Vagina (tissue), 2 donors: ENCODE measurements at regions not wholly inside any gene's neighbourhood (a gene's known extent, or its start where the extent isn't known, plus 50 kb on each side); places are given as distances from the start of the nearest gene placed in this dataset.

ENCODE experiments used
- DNase-seq, 2 donors: peaks; one replicate each; pipeline ENCODE4 v3.0.0-alpha.2; 2017; ENCODE audit errors: extremely low spot score in 2 of 2
- H3K27ac ChIP-seq: fragments of 200-600 bp; sonication (generic); one replicate; pipeline ENCODE4 v1.5.1; 2019
- H3K27me3 ChIP-seq: fragments of 200-600 bp; sonication (generic); one replicate; pipeline ENCODE4 v1.5.1; 2019
- H3K36me3 ChIP-seq, 2 donors: fragments of 200-600 bp; sonication (generic); one replicate each; pipeline ENCODE4 v1.5.1; 2017 to 2019
- H3K4me1 ChIP-seq: fragments of 200-600 bp; sonication (generic); one replicate; pipeline ENCODE4 v1.5.1; 2019
- H3K4me3 ChIP-seq, 2 donors: fragments of 200-600 bp; sonication (generic); 1 replicate in 1 of 2; 2 replicates in 1 of 2; pipeline ENCODE4 v1.5.1; 2016 to 2019
- H3K9me3 ChIP-seq: fragments of 200-600 bp; sonication (generic); one replicate; pipeline ENCODE4 v1.5.1; 2019
- CTCF ChIP-seq, 3 experiments: fragments of 450-650 bp in 2 of 3; fragments of 200-600 bp in 1 of 3; sonication (generic) in 1 of 3; IDR thresholded peaks; one replicate each; pipeline ENCODE4 v1.5.1; 2017 to 2019; ENCODE audit warnings: antibody characterized with exemption in 3 of 3, mild to moderate bottlenecking in 2 of 3, moderate library complexity in 2 of 3
- POLR2A ChIP-seq, 2 donors: fragments of 450-650 bp; IDR thresholded peaks; one replicate each; pipeline ENCODE4 v1.6.1; 2017; ENCODE audit warnings: antibody characterized with exemption in 2 of 2, mild to moderate bottlenecking in 2 of 2, moderate library complexity in 2 of 2
- POLR2AphosphoS5 ChIP-seq, 2 donors: sonication (generic); formaldehyde crosslinking; IDR thresholded peaks; one replicate each; pipeline ENCODE4 v1.9.0; 2017; ENCODE audit warnings: antibody characterized with exemption in 2 of 2, mild to moderate bottlenecking in 2 of 2, low read depth in 1 of 2; ENCODE audit not compliant: insufficient read depth in 1 of 2
- intact Hi-C: fragments of 100-400 bp; cut with DNase I; formaldehyde crosslinking; loops from one replicate; pipeline ENCODE4 v1.15.1; 2023

GRCh38 chr13:59409211-59409610 is 754.5 kb downstream of the DIAPH3 start:
- H3K4me1 ChIP-seq: no peaks in the 10 kb centered on the region
- TF ChIP-seq CTCF (IDR thresholded peaks at IDR 0.05) (no peak), POLR2A (IDR thresholded peaks at IDR 0.05) (no peak), POLR2AphosphoS5 (IDR thresholded peaks at IDR 0.05; ENCODE audit: insufficient read depth in 1 of 2, low read depth in 1 of 2) (no peak)
- no peak overlapping the region for H3K4me3 ChIP-seq
- H3K27ac ChIP-seq: no peak overlapping the region
- H3K9me3 ChIP-seq: no peaks in the 10 kb centered on the region
- intact Hi-C loops: loop anchor here (10.0 kb wide), 1 partner anchor 1984 kb away; no protein-coding TSS in a partner anchor
- no peak for DNase-seq
- H3K27me3 ChIP-seq: no peaks in the 10 kb centered on the region
- H3K36me3 ChIP-seq: no peaks in the 10 kb centered on the region

GRCh38 chr13:59409634-59410200 is 754.0 kb downstream of the DIAPH3 start:
- no peak overlapping the region for H3K27ac ChIP-seq
- H3K36me3 ChIP-seq: no peaks in the 10 kb centered on the region
- H3K27me3 ChIP-seq: no peaks in the 10 kb centered on the region
- intact Hi-C loops: loop anchor here (10.0 kb wide), 1 partner anchor 1985 kb away; no protein-coding TSS in a partner anchor
- DNase-seq: no peak
- H3K4me3 ChIP-seq: no peak overlapping the region
- H3K4me1 ChIP-seq: no peaks in the 10 kb centered on the region
- no peaks in the 10 kb centered on the region for H3K9me3 ChIP-seq
- TF ChIP-seq POLR2A (IDR thresholded peaks at IDR 0.05) (no peak), POLR2AphosphoS5 (IDR thresholded peaks at IDR 0.05; ENCODE audit: insufficient read depth in 1 of 2, low read depth in 1 of 2) (no peak), CTCF (IDR thresholded peaks at IDR 0.05) (no peak)

GRCh38 chr13:59413126-59413525 is 750.6 kb downstream of the DIAPH3 start:
- TF ChIP-seq POLR2AphosphoS5 (IDR thresholded peaks at IDR 0.05; ENCODE audit: insufficient read depth in 1 of 2, low read depth in 1 of 2) (no peak), CTCF (IDR thresholded peaks at IDR 0.05) (no peak), POLR2A (IDR thresholded peaks at IDR 0.05) (no peak)
- H3K27ac ChIP-seq: no peak overlapping the region
- H3K27me3 ChIP-seq: no peaks in the 10 kb centered on the region
- H3K4me1 ChIP-seq: no peaks in the 10 kb centered on the region
- DNase-seq: no peak
- no peaks in the 10 kb centered on the region for H3K36me3 ChIP-seq
- H3K4me3 ChIP-seq: no peak overlapping the region
- intact Hi-C loops: no loop called here
- no peaks in the 10 kb centered on the region for H3K9me3 ChIP-seq

- H3K4me3 ChIP-seq: no peak overlapping the region
- DNase-seq: no peak
- H3K4me1 ChIP-seq: no peaks in the 10 kb centered on the region
- no peaks in the 10 kb centered on the region for H3K9me3 ChIP-seq
- no peak overlapping the region for H3K27ac ChIP-seq
- intact Hi-C loops: no loop called here
- TF ChIP-seq CTCF (IDR thresholded peaks at IDR 0.05) (no peak), POLR2AphosphoS5 (IDR thresholded peaks at IDR 0.05; ENCODE audit: insufficient read depth in 1 of 2, low read depth in 1 of 2) (no peak), POLR2A (IDR thresholded peaks at IDR 0.05) (no peak)
- H3K27me3 ChIP-seq: no peaks in the 10 kb centered on the region
- no peaks in the 10 kb centered on the region for H3K36me3 ChIP-seq
Observed at GRCh38 chr13:59414006-59414405, 749.7 kb downstream of the DIAPH3 start.

GRCh38 chr13:59415498-59415897 is 748.2 kb downstream of the DIAPH3 start:
- no peak overlapping the region for H3K4me3 ChIP-seq
- intact Hi-C loops: no loop called here
- H3K36me3 ChIP-seq: no peaks in the 10 kb centered on the region
- TF ChIP-seq CTCF (IDR thresholded peaks at IDR 0.05): no peak
- no peak for TF ChIP-seq POLR2AphosphoS5 (IDR thresholded peaks at IDR 0.05; ENCODE audit: insufficient read depth in 1 of 2, low read depth in 1 of 2)
- TF ChIP-seq POLR2A (IDR thresholded peaks at IDR 0.05): no peak
- H3K27ac ChIP-seq: no peak overlapping the region
- DNase-seq: no peak
- no peaks in the 10 kb centered on the region for H3K9me3 ChIP-seq
- H3K4me1 ChIP-seq: no peaks in the 10 kb centered on the region
- H3K27me3 ChIP-seq: no peaks in the 10 kb centered on the region
